NOMO-1 (cell line): ENCODE measurements at regions not wholly inside any gene's neighbourhood (a gene's known extent, or its start where the extent isn't known, plus 50 kb on each side); places are given as distances from the start of the nearest gene placed in this dataset.
"Not testable (repeated sequence)": the region's sequence is repeated elsewhere in the genome, so short reads cannot be mapped to it uniquely, and the experiment has no call there.

Experiments used
- DNase-seq, 2 experiments: peaks; one replicate each; lab custom pipeline; 2025; ENCODE audit not compliant: unreplicated experiment in 2 of 2; lab: John Stamatoyannopoulos, UW

DNA sequence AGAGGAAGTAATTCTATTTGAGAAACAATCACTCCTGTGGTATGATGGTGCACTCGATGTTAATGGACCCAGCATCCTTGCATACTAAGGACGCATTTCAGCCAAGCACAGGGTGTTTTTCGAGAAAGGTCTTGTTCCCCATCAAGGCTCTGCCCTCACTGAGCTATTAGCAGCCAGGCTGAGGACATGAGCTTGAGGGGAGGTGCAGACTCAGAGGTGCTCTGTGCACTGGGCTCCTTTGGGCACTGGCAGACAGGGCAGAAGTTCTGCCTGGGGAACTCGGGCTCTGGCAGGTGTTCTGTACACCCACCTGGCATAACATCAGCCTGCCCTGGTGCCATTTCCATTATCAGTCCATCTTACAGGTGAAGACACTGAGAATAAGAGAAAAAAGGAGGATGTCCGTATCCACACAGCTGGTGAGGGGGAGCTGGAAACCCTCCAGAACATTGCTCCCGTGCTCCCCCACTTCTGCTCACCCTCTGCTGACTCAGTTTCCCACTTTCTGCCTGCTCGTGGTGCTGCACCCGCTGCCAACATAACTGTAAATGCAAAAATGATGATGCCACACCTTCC, 92.7 kb upstream of the RET start:
- DNase-seq: no peak

DNA sequence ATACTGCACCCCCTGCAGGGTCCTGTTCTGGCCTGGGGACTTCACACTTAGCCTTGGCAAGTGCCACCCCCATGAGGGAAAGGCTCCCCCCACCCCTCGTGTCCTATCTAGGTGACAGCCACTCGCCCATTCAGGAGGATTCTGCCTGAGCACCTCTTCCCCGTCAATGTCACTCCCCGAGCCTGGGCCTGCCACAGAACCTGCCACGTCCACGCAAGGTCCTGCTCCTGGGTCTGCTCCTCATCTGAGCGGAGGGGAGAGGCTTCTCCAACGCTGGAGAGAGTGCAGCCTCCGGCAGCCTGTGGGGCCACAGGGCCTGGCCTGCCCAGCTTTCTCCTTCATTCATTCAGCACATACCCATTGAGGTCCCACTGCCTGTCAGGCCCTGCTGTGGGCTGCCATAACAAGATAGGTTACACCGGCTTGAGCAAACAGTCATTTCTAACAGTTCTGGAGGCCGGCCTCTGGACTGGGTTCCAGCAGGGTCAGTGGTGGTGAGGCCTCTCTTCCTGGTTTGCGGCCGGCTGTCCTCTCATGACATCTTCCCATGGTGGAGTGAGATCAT, 92.0 kb upstream of the RET start:
- no peak for DNase-seq

DNA sequence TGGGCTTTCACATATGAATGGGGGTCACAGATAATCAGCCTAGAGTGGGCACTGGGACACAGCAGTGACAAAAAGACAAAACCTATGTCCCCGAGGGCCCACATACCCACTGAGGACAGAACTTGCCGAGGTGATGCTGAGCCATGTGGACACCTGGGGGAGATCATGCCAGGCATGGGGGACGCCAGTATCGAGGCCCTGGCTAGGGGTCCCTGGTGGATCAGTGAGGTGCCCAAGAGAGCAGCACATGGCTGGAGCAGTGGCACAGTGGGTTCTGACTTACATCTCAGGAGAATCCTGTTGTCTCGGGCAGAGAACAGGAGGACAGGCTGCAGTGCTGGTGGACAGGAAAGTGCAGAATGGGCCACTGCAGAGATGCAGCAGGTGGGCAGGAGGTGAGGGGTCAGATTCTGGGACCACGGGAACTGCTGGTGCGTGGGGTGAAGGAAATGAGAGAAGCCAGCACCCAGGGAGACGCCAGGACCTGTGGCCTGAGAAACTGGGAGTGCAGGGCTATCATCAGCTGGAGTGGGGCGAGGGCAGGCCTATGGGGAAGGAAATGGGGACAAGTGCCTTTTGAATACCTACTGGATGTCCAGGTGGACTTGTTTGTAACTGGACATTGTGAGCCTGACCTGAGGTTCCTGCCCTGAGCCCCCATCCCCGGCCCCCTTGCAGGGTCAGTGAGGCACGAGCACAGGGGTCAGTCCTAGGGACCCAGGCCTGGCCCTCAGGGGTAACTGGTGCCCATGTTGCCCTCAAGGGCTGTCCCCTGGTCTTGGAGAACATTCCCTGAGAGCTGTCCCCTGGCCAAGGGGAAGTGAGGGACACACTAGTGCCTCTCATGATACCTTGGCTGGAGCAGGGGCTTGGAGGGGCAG, 91.2 kb upstream of the RET start:
- no peak for DNase-seq

DNA sequence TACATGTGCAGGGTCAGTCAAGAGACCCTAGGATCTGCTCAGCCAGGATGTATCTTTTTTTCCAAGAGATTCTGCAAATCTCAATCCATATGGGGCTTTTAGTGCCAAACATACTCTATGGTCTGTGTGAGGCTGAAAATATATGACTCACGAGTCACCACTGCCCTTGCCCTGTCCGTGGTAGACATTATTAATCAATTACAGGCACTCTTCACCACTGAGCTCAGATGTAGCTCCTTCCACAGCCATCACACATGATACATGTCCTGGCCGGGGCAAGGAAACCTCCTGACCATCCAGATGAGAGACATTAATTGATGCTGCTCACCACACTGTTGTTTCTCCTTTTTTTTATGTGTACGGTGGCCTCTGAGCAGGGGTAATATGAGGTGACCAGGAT, 90.2 kb upstream of the RET start:
- no peak for DNase-seq

DNA sequence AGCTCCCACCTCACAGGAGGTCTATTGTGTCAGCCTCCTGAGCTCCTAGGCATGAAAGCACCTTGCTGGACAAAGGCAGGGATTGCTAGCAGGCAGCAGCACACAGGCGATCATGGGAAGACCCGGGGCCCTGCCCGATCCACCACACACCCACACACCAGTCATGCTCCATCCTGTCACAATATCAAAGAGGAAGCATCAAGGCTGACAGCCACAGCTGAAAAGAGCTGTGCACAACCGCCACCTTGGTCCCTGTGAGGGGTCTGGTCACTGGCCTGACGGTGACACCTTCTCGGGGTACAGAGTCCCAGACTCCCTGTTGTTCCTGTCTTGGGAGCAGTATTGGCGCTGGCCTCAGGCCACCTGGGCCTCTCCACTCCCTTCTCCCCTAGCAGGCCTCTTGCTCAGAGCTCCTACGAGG, 89.7 kb upstream of the RET start:
- DNase-seq: peak in 1 of 2 experiments; percentile 23

DNA sequence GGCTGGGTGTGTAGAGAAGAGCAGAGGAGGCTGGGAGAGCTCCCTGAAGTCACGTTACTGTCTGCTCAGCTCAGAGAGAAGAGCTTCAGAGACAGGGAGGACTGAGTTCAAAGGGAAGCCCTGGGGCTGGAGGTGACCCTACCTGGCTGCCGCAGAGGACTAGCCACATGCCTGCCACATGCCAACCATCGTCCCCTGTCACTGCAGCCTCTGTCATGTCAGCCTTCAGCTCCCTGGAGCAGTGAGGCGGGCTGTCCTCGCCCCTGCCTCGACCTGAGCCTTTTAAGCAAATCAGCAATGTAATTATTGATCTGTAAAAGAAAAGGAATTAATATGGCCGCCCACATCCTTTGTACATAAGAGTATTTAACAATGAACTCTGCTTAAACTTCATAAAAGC, 89.3 kb upstream of the RET start:
- no peak for DNase-seq

DNA sequence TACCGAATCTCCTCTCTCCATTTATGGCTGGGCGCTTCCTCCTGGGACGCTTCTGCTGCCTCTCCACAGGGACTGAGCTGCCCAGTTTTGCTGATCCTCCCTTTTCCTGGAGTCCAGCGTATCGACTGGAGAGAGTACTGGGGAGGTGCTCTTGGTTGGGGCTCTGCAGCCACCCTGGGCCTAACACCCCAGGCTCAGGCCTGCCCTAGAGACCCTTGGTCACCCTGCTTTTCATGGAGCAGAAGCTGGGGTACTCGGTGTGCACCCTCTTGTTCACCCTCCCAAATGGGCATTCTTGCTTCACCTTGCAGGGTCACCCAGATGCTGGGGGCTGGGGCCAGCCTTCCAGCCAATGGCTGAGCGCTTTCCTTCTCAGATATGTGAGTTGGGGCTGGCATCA, 88.8 kb upstream of the RET start:
- DNase-seq: no peak

DNA sequence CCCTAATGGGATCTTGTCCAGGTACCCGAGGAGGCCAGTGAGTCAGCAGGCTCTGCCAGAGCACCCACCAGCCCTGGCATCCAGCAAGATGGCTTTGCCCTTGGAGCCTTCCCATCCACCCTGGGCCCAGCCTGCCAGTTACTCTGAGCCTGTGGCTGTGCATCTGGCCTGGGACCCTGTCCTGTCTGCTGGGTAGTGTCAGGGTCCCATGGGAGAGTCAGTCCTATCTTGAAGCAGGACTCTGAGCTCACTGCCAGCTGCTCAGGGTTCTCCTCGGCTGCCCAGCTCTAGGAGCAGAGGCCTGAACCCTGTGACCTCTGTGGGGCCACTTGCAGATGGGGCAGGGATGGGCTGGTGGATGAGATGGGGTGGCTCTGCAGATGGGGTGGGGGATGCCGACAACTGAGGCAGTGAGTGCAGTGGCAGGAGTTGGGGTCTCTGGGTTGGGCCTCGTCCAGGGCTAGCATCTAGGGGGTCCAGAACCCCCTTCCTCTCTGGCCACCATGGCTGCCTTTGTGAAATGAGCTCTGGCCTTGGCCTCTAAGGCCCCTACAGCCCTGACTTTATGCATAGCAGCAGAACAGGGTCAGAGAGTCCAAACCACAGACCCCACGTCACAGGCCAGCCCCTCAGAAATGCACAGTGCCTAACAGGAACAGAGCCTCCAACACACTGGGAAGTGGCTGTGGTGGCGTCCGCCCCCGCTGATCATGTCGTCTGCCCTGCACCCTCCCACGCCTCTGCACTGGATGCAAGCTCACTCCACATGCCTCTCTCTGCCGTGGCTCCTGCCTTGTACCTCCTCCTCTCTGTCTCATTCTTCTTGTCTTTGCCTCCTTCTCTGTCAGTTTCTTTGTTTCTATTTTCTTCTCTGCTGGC, 88.1 kb upstream of the RET start:
- DNase-seq: no peak

DNA sequence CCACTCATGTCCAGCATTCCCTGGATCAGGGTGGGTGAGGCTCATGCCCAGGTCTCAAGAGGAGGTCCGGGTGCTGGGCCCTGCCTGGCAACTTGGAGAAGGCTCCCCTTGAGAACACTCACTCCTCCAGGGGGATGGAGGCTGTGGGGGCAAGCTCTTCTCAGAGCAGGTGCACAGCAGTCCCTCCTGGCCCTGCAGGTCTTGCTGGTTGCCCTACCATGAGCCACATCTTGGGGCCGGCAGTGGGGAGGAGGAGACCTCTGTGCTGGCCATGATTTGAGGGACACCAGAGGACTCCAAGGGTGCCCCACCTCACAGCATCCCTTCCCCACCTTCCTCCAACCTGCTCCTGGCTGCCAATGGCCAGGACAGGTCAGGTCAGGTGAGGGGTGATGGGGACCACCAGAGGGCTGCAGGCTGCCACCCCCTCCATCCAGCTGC, 87.4 kb upstream of the RET start:
- DNase-seq: no peak

DNA sequence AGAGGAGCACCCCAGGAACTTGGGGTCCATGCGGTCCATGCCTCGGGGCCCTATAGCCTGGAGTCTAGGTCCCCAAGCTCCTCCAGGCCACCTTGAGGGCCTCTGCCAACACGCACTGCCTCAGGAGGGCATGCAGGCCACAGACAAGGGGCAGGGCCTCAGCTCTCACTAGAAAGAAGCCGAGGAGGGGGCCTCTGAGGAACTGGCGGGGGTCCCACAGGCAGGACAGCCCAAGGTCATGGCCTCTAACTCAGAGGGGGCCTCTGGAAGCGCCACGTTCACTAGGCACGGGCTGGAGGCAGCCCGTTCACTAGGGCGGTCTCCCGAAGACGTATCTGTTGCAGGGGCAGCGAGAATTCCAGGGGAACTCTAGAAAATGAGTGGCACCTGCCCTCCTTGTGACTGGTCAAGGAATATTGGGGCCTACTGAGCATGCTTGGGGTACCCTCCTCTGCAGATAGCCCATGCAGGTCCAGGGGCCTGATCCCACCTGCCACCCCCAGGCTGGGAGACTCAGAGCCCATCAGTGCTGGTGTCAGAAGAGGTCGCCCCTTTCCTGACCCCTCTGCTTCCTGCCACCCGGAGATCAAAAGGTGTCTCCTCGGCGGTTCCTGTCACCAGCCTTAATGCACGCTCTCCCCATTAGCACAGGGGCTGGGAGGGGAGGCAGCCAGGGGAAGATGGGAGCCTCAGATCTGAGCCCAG, 86.7 kb upstream of the RET start:
- DNase-seq: no peak

DNA sequence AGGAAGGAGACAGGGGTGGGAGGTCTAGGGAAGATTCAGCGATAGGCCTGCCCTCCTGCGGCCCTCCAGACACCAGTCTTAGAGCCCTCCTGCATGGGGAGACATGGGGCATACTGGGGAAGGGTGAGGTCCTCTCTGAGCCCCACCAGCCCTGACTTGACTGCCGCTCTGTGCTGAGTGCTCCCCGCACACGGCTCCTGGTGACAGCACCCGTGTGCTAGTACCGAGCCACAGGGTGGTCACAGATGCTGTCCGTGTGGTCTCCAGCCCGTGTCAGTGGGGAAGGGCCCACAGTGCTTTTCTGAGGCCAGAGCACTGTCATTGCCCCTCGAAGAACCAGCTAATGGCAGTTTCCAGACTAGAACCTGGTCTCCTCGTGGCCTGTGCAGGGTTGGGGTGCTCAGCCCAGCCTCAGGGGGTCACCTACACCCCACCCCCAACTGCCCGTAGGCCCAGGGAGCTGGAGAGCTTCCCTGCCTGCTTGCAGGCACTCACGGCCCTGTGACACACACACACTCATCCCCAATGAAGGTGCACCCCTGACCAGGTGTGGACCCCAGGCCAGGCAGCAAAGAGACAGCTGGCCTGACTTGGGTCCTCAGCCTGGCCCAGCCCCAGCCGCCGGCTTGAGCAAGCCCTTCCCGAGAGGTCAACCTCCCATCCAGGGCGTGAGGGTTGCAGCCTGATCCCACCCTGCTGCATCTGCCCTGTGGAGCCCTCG, 86.0 kb upstream of the RET start:
- no peak for DNase-seq

DNA sequence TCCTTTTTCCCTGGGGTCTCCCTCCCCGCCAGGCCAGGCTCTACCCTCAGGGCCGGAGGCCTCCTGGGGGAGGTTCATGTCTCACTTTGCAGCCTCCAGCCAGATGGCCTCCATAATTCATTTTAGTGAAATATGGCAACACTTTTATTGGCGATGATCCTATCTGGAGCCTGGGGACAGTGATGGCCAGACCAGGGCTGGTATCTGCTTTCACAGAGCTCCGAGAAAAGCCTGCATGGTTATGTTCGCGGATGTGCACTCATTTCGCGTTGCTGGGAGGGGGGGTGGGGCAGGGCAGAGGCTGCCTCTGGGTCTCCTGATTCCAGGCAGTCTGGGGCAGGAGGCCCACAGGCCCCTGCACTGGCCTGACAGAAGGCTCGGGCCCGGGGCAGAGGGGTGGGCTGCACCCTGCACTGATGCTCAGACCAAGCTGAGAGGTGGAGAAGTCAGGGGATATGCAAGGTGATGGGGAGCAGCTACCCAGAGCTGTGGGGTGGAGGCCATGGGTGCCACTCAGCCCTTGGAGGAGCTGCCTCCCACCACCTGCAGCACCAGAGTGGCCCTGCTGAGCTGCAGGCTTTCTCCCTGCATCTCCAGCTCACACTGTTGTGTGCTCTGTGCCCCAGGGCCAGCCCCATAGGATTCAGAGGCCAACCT, 85.3 kb upstream of the RET start:
- no peak for DNase-seq

DNA sequence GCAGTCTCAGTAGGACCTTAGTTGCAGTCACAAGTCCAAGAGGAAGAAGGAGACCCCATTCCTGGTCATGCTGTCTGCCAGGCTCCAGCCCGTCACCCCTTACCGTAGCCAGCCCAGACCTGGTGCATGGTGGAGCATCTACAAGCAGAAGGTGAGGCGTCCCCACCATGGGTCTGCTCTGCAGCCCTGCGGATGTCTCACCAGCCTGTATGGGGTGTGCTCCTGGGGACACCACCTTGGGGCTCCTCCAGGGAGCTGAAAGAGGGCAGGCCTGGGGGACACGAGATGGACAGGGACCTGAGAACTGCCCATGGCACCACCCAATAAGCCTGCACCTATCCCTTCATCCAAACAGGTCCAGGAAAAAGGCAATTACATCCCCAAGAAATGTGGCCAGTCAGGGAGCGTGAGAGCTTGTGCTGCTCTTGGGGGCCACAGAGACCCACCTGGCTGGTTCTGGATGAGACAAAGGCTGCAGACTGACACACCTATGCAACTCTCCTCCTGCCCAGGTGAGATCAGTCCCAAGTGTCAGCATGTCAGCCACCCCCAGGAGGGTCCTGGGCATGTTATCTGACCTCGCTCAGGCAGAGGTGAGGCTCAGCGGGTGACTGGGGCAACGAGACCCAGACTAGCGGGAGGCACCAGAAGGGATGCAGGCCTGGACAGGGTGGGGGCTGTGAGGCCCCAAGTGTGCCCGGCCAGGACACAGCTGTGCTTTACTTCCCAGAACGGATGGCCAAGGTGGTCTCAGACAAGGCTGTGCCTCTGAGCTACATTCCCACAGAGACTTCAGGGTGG, 84.5 kb upstream of the RET start:
- no peak for DNase-seq

DNA sequence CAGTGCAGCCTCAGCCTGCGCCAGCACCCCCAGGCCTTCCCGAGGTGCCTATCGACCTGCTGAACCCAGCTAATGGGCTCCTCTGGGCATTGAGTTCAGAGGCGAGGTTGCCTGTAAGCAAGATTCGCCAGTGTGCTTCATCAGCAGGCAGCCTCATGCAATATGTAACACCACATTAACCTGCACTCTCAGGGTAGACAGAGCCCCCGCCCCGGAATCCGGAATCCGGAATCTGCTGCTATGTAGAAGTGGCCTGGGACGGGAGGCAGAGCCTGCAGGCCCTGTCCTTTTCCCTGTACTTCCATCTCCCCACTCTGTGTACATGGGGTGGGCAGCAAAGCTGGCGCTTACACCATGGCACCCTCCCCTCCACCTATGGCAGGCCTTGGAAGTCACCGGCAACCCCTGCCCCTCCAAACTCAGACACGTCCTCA, 83.9 kb upstream of the RET start:
- DNase-seq: no peak

DNA sequence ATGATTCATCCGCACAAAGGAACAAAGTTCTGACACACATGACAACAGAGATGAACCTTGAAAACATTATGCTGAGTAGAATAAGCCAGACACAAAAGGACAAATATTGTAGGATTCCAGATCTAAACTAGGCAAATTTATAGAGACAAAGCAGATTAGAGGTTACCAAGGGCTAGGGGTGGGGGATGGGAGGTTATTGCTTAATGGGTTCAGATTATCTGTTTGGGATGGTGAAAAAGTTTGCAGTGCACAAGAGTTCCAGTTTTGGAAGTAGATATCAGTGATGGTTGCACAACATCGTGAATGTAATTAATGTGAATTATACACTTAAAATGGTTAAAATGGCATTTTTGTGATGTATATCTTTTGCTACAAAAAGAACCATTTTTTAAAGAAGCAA, 82.0 kb upstream of the RET start:
- DNase-seq: not testable (repeated sequence)

DNA sequence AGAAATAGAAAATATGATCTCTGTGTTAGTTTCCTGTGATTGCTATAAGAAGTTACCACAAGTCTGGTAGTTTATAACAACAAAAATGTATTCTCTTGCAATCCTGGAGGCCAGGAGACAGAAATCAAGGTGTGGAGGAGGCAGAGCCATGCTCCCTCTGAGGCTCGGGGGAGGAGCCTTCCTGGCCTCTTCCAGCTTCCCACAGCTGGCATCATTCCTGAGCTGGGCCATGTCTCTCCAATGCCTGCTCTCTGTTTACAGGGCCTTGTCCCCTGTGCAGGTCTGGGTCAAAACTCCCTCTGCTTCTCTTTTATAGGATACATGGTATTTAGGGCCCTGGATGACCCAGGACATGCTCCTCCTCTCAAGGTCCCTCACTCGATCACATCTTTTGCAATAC, 81.3 kb upstream of the RET start:
- DNase-seq: no peak

DNA sequence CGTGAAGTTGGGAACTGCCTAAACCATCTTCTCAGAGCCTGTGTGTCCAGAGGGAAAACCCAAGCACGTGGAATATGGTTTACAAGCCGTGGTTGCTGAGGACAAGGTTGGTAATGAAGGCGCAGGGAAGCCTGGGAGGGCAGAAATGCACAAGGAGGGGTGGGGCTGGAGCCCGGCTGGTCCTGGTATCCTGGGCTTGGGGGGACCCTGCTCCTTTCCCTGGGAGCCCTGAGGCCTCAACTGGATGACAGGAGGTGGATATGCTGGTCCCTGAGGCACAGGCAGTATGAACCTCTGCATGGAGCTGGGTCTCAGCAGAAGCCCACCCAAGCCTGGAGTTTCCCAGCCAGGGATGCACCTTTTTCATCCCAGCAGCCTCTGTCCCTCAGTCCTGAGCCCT, 80.3 kb upstream of the RET start:
- DNase-seq: no peak

DNA sequence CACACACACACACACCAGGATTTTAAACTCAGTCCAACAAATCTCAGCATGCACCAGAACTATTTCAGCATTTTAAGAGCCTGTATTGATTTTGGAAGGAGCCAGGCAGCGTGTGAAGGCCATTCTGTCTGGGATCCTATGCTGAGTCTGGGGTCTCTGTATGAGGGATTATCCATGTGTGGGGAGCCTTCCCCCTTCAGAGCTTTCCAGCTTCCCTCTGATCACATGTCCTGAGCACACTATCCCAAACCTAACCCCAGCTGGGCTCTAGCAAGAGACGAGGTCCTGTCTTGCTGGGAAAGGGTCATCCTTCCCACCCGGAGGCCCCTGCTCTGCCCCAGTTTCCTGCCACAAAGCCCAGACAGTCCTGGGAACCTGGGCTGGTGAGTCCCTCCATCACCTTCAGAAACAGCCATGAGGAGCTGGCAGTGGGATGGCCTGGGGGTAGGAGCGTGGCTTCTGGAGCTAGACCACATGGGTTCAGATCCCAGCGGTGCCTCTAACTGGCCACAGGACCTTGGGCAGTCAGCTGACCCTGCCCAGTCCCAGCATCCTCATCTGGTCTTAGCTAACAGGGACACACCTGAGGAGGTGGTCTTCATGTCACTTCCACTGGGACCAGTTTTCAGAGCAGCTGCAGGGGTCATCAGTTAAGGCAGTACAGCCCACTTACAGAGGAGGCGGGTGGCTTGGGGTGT, 79.6 kb upstream of the RET start:
- no peak for DNase-seq
